Gastrocnemius medialis (tissue), 4 donors: ENCODE measurements at regions not wholly inside any gene's neighbourhood (a gene's known extent, or its start where the extent isn't known, plus 50 kb on each side); places are given as distances from the start of the nearest gene placed in this dataset.

Experiments used
- ATAC-seq, 2 donors: fragments of 150-250 bp; one replicate each; pipeline ENCODE4 v1.9.1; 2016
- DNase-seq, 2 donors: peaks; one replicate each; pipeline ENCODE4 v3.0.0-alpha.2; 2019
- H3K27ac ChIP-seq, 4 donors: fragments of 200-600 bp; sonication (generic); 1 replicate in 1 of 4; 2 replicates in 3 of 4; pipeline ENCODE4 v1.5.1; 2016 to 2018; ENCODE audit warnings: mild to moderate bottlenecking in 2 of 4, moderate library complexity in 1 of 4
- H3K27me3 ChIP-seq, 3 donors: fragments of 200-600 bp; sonication (generic) in 2 of 3; 1 replicate in 1 of 3; 2 replicates in 2 of 3; pipeline versions ENCODE4 v1.5.1 to v1.6.0; 2016 to 2019; ENCODE audit warnings: mild to moderate bottlenecking in 1 of 3, moderate library complexity in 1 of 3
- H3K36me3 ChIP-seq, 2 donors: fragments of 200-600 bp; sonication (generic) in 1 of 2; one replicate each; pipeline ENCODE4 v1.5.1; 2017 to 2018
- H3K4me1 ChIP-seq, 2 donors: fragments of 200-600 bp; sonication (generic) in 1 of 2; one replicate each; pipeline ENCODE4 v1.5.1; 2016 to 2017; ENCODE audit warnings: mild to moderate bottlenecking in 2 of 2
- H3K4me3 ChIP-seq, 4 donors: fragments of 200-600 bp; sonication (generic) in 3 of 4; 1 replicate in 1 of 4; 2 replicates in 3 of 4; pipeline ENCODE4 v1.5.1; 2016 to 2019; ENCODE audit warnings: mild to moderate bottlenecking in 2 of 4
- H3K9me3 ChIP-seq, 3 donors: fragments of 200-600 bp; sonication (generic) in 2 of 3; 1 replicate in 1 of 3; 2 replicates in 2 of 3; pipeline ENCODE4 v1.5.1; 2016 to 2019
- CTCF ChIP-seq, 5 experiments: fragments of 450-650 bp in 3 of 5; fragments of 200-600 bp in 2 of 5; sonication (generic) in 2 of 5; IDR thresholded peaks in 4 of 5; conservative IDR thresholded peaks in 1 of 5; 1 replicate in 4 of 5; 2 replicates in 1 of 5; pipeline ENCODE4 v1.5.1; 2016 to 2019; ENCODE audit warnings: antibody characterized with exemption in 5 of 5, mild to moderate bottlenecking in 3 of 5, moderate library complexity in 3 of 5
- POLR2A ChIP-seq, 2 donors: fragments of 450-650 bp; IDR thresholded peaks; one replicate each; pipeline ENCODE4 v1.6.1; 2017; ENCODE audit warnings: antibody characterized with exemption in 2 of 2, mild to moderate bottlenecking in 2 of 2, moderate library complexity in 2 of 2
- in situ Hi-C, 4 donors: fragments of 200-750 bp; cut with MboI; loops; one replicate each; pipeline versions ENCODE4 v1.15.0 to v1.8.0; 2017; ENCODE audit warnings: low sequenced_read_pairs in 4 of 4
- intact Hi-C: fragments of 100-400 bp; cut with DNase I; formaldehyde crosslinking; loops from one replicate; pipeline ENCODE4 v1.15.1; 2023; ENCODE audit warnings: low total_unique reads

GRCh38 chr4:184528713-184529112 lies 54.4 kb upstream of the IRF2 start:
- intact Hi-C loops: no loop called here
- Histone ChIP-seq H3K4me1 (peaks cover 0 to 6% of the 10 kb centered on the region in 2 donors), H3K27ac (no peak overlapping the region), H3K27me3 (no peaks in the 10 kb centered on the region), H3K9me3 (no peaks in the 10 kb centered on the region), H3K4me3 (no peak overlapping the region), H3K36me3 (no peaks in the 10 kb centered on the region)
- DNase-seq (no peak), ATAC-seq (no peak)
- in situ Hi-C loops: no loop called here
- TF ChIP-seq CTCF (IDR thresholded peaks at IDR 0.05 in 4 of 5, conservative IDR thresholded peaks at IDR 0.05 in 1 of 5): no peak
- TF ChIP-seq POLR2A (IDR thresholded peaks at IDR 0.05): no peak

DNA sequence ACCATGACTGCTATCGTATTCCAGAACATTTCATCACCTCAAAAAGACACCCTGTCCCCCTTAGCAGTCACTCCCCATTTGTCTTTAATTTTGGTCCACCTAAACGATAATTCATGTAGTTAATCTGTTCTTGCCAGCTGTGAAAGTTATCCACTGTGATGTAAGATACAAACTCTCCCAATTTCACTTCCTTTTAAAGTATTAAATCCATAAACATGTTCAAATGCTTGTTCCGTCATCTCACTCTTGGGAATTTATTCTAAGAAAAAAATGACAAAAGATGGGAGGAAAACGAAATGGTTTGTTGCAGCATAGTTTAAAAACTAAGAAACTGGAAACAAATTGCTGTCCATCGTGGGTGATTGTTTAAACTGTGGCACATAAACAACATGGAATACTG lies 53.7 kb upstream of the IRF2 start:
- no peak for TF ChIP-seq POLR2A (IDR thresholded peaks at IDR 0.05)
- no peak for TF ChIP-seq CTCF (IDR thresholded peaks at IDR 0.05 in 4 of 5, conservative IDR thresholded peaks at IDR 0.05 in 1 of 5)
- DNase-seq (no peak), ATAC-seq (no peak)
- H3K9me3 ChIP-seq: no peaks in the 10 kb centered on the region
- in situ Hi-C loops (no loop called here), intact Hi-C loops (no loop called here)
- no peak overlapping the region for H3K27ac ChIP-seq
- H3K4me3 ChIP-seq: no peak overlapping the region
- no peaks in the 10 kb centered on the region for H3K36me3 ChIP-seq
- H3K4me1 ChIP-seq: peaks cover 0 to 6% of the 10 kb centered on the region in 2 donors
- no peaks in the 10 kb centered on the region for H3K27me3 ChIP-seq

GRCh38 chr4:184526228-184526627 lies 51.9 kb upstream of the IRF2 start:
- ATAC-seq: no peak
- in situ Hi-C loops: no loop called here
- intact Hi-C loops: no loop called here
- no peak overlapping the region for H3K27ac ChIP-seq
- no peaks in the 10 kb centered on the region for H3K36me3 ChIP-seq
- TF ChIP-seq CTCF (IDR thresholded peaks at IDR 0.05 in 4 of 5, conservative IDR thresholded peaks at IDR 0.05 in 1 of 5) (no peak), POLR2A (IDR thresholded peaks at IDR 0.05) (no peak)
- DNase-seq: no peak
- H3K4me3 ChIP-seq: no peak overlapping the region
- H3K9me3 ChIP-seq: no peaks in the 10 kb centered on the region
- H3K27me3 ChIP-seq: no peaks in the 10 kb centered on the region
- peaks cover 0 to 6% of the 10 kb centered on the region in 2 donors for H3K4me1 ChIP-seq
